Esophagus squamous epithelium (tissue), 4 donors: ENCODE measurements at regions not wholly inside any gene's neighbourhood (a gene's known extent, or its start where the extent isn't known, plus 50 kb on each side); places are given as distances from the start of the nearest gene placed in this dataset.

Source experiments
- POLR2A ChIP-seq, 4 donors: fragments of 450-650 bp; IDR thresholded peaks; one replicate each; pipeline ENCODE4 v1.6.1; 2017; ENCODE audit warnings: antibody characterized with exemption in 4 of 4, mild to moderate bottlenecking in 4 of 4, moderate library complexity in 3 of 4
- TF ChIP-seq, protein P1 (sequence below), 6 experiments: fragments of 450-650 bp in 4 of 6; fragments of 200-600 bp in 2 of 6; sonication (generic) in 2 of 6; IDR thresholded peaks; one replicate each; pipeline ENCODE4 v1.5.1; 2016 to 2019; ENCODE audit warnings: antibody characterized with exemption in 6 of 6, mild to moderate bottlenecking in 4 of 6, moderate library complexity in 4 of 6

DNA sequence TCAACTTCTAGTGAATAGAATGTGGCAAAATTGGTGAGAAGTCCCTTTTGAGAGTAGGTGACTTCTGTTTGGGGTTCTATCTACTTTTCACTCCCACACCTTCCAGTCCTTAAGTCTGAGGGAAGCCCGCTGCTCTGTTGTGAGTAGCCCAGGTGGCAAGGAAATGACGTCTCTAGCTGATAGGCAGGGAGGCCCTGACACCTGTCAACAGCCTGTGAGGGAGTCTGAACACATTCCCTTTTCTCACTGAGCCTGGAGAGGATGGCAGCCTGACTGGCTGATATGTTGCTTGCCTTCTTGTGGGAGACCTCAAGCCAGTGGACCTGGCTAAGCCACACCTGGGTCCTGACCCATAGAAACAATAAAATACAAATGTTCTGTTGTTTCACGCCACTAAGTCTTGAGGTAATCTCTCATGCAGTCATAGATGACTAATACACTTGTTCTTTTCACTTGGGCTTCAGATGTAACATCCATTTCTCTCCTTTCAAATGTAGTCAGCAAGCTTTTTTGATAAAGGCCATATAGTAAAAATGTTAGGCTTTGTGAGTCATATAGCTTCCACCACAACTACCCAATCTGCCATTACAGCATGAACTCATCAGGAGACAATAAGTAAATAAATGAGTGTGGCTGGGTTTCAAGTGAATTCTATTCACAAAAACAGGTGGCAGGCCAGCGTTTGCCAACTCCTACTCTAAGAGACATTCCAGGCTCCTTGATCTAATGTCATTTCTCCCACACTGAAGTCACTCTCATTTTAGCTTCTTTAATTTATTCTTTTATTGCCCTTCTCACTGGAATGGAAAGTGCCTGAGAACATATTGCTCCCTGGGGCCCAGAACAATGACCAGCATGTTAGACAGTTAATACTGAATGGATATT is 265.1 kb upstream of the MAD2L1 start:
- no peak for TF ChIP-seq POLR2A (IDR thresholded peaks at IDR 0.05)
- TF ChIP-seq, protein P1, sequence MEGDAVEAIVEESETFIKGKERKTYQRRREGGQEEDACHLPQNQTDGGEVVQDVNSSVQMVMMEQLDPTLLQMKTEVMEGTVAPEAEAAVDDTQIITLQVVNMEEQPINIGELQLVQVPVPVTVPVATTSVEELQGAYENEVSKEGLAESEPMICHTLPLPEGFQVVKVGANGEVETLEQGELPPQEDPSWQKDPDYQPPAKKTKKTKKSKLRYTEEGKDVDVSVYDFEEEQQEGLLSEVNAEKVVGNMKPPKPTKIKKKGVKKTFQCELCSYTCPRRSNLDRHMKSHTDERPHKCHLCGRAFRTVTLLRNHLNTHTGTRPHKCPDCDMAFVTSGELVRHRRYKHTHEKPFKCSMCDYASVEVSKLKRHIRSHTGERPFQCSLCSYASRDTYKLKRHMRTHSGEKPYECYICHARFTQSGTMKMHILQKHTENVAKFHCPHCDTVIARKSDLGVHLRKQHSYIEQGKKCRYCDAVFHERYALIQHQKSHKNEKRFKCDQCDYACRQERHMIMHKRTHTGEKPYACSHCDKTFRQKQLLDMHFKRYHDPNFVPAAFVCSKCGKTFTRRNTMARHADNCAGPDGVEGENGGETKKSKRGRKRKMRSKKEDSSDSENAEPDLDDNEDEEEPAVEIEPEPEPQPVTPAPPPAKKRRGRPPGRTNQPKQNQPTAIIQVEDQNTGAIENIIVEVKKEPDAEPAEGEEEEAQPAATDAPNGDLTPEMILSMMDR (IDR thresholded peaks at IDR 0.05), result no peak
